WERI-Rb-1 (cell line): ENCODE measurements at regions not wholly inside any gene's neighbourhood (a gene's known extent, or its start where the extent isn't known, plus 50 kb on each side); places are given as distances from the start of the nearest gene placed in this dataset.

ENCODE experiments used
- DNase-seq: peaks from one replicate; pipeline ENCODE4 v3.0.0-alpha.2; 2020
- H3K27ac ChIP-seq: fragments of 250-450 bp; sonication (Bioruptor Pico); 2 replicates; pipeline ENCODE4 v1.5.1; 2020; ENCODE audit warnings: mild to moderate bottlenecking, moderate library complexity
- H3K27me3 ChIP-seq: fragments of 250-450 bp; sonication (Bioruptor Pico); 2 replicates; pipeline ENCODE4 v1.5.1; 2021; ENCODE audit warnings: mild to moderate bottlenecking, low read depth, moderate library complexity; ENCODE audit not compliant: insufficient read depth, severe bottlenecking
- H3K36me3 ChIP-seq: fragments of 250-450 bp; sonication (Bioruptor Pico); 2 replicates; pipeline ENCODE4 v1.5.1; 2020; ENCODE audit warnings: mild to moderate bottlenecking, moderate library complexity
- H3K4me3 ChIP-seq: 2 replicates; pipeline ENCODE4 v1.5.1; 2011; ENCODE audit warnings: low read depth, mild to moderate bottlenecking, control low read depth, low read length
- H3K9me3 ChIP-seq: fragments of 250-450 bp; sonication (Bioruptor Pico); 2 replicates; pipeline ENCODE4 v1.5.1; 2021; ENCODE audit warnings: mild to moderate bottlenecking, moderate library complexity; ENCODE audit not compliant: severe bottlenecking
- TF ChIP-seq, protein P1 (sequence below): IDR thresholded peaks from 2 replicates; pipeline ENCODE4 v1.5.1; 2011; ENCODE audit warnings: low read depth, mild to moderate bottlenecking, control low read depth, inconsistent platforms, low read length

DNA sequence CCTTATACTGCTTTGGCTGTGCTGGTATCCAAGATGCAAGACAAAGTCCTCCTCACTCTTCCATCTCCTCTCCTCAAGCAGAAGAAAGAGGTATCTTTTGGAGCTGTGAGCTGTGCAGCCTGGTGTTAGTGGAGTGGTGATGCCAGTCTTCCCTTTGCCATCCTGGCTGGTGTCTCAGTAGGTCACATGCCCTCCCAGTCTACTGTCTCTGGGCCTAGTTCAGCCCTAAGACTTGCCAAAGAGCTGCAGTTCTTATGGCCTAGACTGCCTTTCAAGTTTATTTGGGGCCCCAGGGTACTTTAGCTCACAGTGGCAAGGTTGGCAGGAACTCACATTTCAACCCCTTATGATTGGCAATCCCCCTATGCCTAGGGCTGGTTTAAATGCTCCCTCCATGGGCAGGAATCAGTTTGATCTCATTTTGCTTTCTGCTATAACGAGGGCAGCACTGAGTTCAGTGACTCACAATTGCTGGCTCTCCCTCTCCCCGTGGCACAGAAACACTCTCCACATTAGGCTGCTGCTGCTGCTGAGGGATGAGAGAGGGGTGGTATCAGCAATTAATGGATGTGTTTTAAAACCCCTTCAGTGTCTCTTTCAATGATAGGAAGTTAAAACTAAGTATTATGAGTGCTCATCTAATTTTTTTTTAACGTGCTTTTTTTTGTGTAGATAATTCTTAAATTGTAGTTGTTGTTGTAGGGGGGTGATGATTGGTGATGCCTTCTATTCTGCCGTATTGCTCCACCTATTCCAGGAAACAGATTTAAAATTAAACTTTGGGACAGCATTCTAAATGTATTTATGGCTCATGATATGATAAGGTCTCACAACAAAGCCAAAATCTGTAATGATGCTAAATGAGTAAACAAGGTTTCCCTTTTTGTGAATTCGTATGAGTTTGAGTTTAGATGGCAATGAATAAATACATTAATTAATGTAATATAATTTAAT, 1295.0 kb downstream of the JRKL start:
- H3K27ac ChIP-seq, result no peak overlapping the region
- no peak for DNase-seq
- no peak overlapping the region for H3K4me3 ChIP-seq
- no peaks in the 10 kb centered on the region for H3K36me3 ChIP-seq
- H3K27me3 ChIP-seq, result no peaks in the 10 kb centered on the region
- H3K9me3 ChIP-seq, result no peaks in the 10 kb centered on the region
- TF ChIP-seq, protein P1, sequence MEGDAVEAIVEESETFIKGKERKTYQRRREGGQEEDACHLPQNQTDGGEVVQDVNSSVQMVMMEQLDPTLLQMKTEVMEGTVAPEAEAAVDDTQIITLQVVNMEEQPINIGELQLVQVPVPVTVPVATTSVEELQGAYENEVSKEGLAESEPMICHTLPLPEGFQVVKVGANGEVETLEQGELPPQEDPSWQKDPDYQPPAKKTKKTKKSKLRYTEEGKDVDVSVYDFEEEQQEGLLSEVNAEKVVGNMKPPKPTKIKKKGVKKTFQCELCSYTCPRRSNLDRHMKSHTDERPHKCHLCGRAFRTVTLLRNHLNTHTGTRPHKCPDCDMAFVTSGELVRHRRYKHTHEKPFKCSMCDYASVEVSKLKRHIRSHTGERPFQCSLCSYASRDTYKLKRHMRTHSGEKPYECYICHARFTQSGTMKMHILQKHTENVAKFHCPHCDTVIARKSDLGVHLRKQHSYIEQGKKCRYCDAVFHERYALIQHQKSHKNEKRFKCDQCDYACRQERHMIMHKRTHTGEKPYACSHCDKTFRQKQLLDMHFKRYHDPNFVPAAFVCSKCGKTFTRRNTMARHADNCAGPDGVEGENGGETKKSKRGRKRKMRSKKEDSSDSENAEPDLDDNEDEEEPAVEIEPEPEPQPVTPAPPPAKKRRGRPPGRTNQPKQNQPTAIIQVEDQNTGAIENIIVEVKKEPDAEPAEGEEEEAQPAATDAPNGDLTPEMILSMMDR, result no peak

- TF ChIP-seq, protein P1, result no peak
- no peaks in the 10 kb centered on the region for H3K9me3 ChIP-seq
- DNase-seq, result no peak
- H3K36me3 ChIP-seq, result no peaks in the 10 kb centered on the region
- no peaks in the 10 kb centered on the region for H3K27me3 ChIP-seq
- H3K27ac ChIP-seq, result no peak overlapping the region
- no peak overlapping the region for H3K4me3 ChIP-seq
These were observed 1295.9 kb downstream of the JRKL start for GRCh38 chr11:97685695-97686094.

DNA sequence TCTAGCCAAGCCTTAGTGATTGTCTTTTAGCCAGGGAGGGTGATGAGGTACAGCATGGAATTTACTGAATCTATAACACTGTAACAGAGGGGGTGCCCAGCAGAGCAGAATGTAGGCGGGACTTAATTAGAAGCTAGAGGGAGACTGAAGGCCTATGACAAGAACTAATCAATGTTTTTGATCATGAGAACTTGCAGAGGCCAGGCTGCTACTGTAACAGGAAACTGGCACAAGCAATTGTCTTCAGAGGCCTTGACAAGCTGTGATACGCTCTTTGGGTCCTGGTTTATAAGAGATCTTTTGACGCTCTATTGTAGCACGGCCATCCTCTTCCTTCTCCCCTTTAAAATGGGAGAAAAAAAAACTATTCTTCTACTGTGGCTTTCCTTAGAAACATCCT, 1297.3 kb downstream of the JRKL start:
- Histone ChIP-seq H3K36me3 (no peaks in the 10 kb centered on the region), H3K4me3 (no peak overlapping the region), H3K9me3 (no peaks in the 10 kb centered on the region), H3K27ac (no peak overlapping the region), H3K27me3 (no peaks in the 10 kb centered on the region)
- DNase-seq, result no peak
- TF ChIP-seq, protein P1, result no peak

DNA sequence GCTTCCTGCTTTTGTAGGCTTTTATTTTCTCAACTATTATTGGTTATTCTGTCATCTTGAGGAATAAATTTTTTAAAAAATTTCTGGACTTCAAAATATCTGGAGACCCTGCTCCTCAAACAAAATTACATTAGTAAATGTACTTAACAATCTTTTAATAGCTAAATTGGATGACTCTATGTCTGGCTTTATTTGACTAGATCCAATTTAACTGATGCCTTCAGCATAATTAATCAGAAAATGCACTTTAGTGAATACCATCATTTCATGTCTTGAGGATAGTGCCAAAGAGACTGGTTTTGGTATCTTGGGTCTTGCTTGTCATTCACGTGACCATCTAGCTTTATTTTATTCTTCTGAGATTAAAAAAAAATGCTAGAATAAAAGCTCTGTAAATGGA, 1301.2 kb downstream of the JRKL start:
- Histone ChIP-seq H3K4me3 (no peak overlapping the region), H3K27ac (no peak overlapping the region), H3K9me3 (no peaks in the 10 kb centered on the region), H3K27me3 (no peaks in the 10 kb centered on the region), H3K36me3 (no peaks in the 10 kb centered on the region)
- no peak for DNase-seq
- TF ChIP-seq, protein P1, result no peak

DNA sequence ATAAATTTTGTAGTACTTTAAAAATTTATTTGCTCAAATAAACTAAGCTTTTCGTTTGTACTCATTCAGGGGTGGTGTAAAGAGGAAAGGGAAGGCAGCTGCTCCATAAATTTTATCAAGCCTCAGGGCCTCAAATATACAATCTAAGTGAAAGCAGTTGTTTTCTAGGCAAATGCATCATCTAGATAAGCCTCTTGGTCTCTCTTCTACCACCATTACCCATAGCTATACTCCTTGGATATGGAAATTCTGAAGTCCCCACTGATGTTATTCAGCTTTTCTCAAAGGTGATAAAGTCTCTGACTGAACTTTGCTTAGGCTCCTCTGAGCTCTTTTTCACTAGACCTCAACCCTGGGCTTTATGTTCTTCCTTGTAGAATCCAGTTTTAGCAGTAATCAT, 1313.1 kb downstream of the JRKL start:
- Histone ChIP-seq H3K9me3 (peaks cover 3% of the 10 kb centered on the region), H3K27me3 (no peaks in the 10 kb centered on the region), H3K4me3 (no peak overlapping the region), H3K27ac (no peak overlapping the region), H3K36me3 (no peaks in the 10 kb centered on the region)
- no peak for DNase-seq
- TF ChIP-seq, protein P1, result no peak
